Neural progenitor cell (in vitro differentiated cells): ENCODE measurements at regions not wholly inside any gene's neighbourhood (a gene's known extent, or its start where the extent isn't known, plus 50 kb on each side); places are given as distances from the start of the nearest gene placed in this dataset.

Experiments
- CTCF ChIP-seq: fragments of 200-600 bp; sonication (generic); IDR thresholded peaks from 2 replicates; pipeline ENCODE4 v1.5.1; 2017; ENCODE audit warnings: antibody characterized with exemption, mild to moderate bottlenecking
- EZH2phosphoT487 ChIP-seq: fragments of 200-600 bp; sonication (generic); IDR thresholded peaks from 2 replicates; pipeline ENCODE4 v1.6.1; 2017; ENCODE audit warnings: antibody characterized with exemption

- no peak for TF ChIP-seq CTCF
- no peak for TF ChIP-seq EZH2phosphoT487
Measured at GRCh38 chr6:117783279-117783678, 108.0 kb downstream of the NUS1 start.
